CD4-positive, alpha-beta memory T cell (primary cell): ENCODE measurements at regions not wholly inside any gene's neighbourhood (a gene's known extent, or its start where the extent isn't known, plus 50 kb on each side); places are given as distances from the start of the nearest gene placed in this dataset.

Source experiments
- CTCF ChIA-PET: fragments of 350-600 bp; sonication (Branson Sonifier 250); formaldehyde crosslinking; loops from one replicate; lab custom pipeline; 2021; ENCODE audit warnings: inconsistent platforms; ENCODE audit not compliant: partially characterized antibody; lab: Charles Lee
- POLR2A ChIA-PET: fragments of 350-600 bp; sonication (Branson Sonifier 250); formaldehyde crosslinking; loops from one replicate; lab custom pipeline; 2021; ENCODE audit not compliant: partially characterized antibody; lab: Charles Lee
- DNase-seq, 5 donors: peaks; one replicate each; pipeline versions ENCODE4 v3.0.0 to v3.0.0-alpha.2; 2020 to 2022; ENCODE audit warnings: mixed read lengths in 1 of 5
- H3K27ac ChIP-seq: one replicate; pipeline ENCODE4 v1.7.0; 2013; ENCODE audit warnings: low read depth, low read length
- H3K27me3 ChIP-seq: 2 replicates; pipeline ENCODE4 v1.7.0; 2013; ENCODE audit warnings: mild to moderate bottlenecking, low read length, moderate library complexity; ENCODE audit not compliant: insufficient read depth
- H3K36me3 ChIP-seq: 2 replicates; pipeline ENCODE4 v1.7.0; 2013; ENCODE audit warnings: mild to moderate bottlenecking, low read length, moderate library complexity; ENCODE audit not compliant: insufficient read depth
- H3K4me1 ChIP-seq: 2 replicates; pipeline ENCODE4 v1.7.0; 2013; ENCODE audit warnings: mild to moderate bottlenecking, low read length, moderate library complexity; ENCODE audit not compliant: insufficient read depth
- H3K4me3 ChIP-seq, 2 donors: one replicate each; pipeline ENCODE4 v1.7.0; 2013; ENCODE audit warnings: low read length in 2 of 2, mild to moderate bottlenecking in 1 of 2
- H3K9me3 ChIP-seq, 2 donors: one replicate each; pipeline ENCODE4 v1.7.0; 2013; ENCODE audit warnings: low read length in 2 of 2, control low read depth in 1 of 2; ENCODE audit not compliant: control insufficient read depth in 1 of 2
- H3K27ac Mint-ChIP-seq, 7 donors: one replicate each; pipeline ENCODE4 v1.8.0; 2020 to 2021; ENCODE audit warnings: mixed read lengths in 7 of 7, mild to moderate bottlenecking in 6 of 7, inconsistent platforms in 3 of 7, moderate library complexity in 3 of 7
- H3K27me3 Mint-ChIP-seq, 2 donors: one replicate each; pipeline ENCODE4 v1.8.0; 2020 to 2021; ENCODE audit warnings: mixed read lengths in 2 of 2
- H3K36me3 Mint-ChIP-seq, 2 donors: one replicate each; pipeline ENCODE4 v1.8.0; 2020 to 2021; ENCODE audit warnings: mixed read lengths in 2 of 2, inconsistent platforms in 1 of 2, mild to moderate bottlenecking in 1 of 2
- H3K4me1 Mint-ChIP-seq, 4 donors: one replicate each; pipeline ENCODE4 v1.8.0; 2020 to 2021; ENCODE audit warnings: mixed read lengths in 4 of 4, mild to moderate bottlenecking in 1 of 4
- H3K4me3 Mint-ChIP-seq, 8 donors: one replicate each; pipeline ENCODE4 v1.8.0; 2020 to 2021; ENCODE audit warnings: mixed read lengths in 8 of 8, mild to moderate bottlenecking in 7 of 8, moderate library complexity in 6 of 8, inconsistent platforms in 3 of 8
- H3K9me3 Mint-ChIP-seq, 8 donors: one replicate each; pipeline ENCODE4 v1.8.0; 2020 to 2021; ENCODE audit warnings: mixed read lengths in 8 of 8, mild to moderate bottlenecking in 5 of 8, inconsistent platforms in 3 of 8, moderate library complexity in 1 of 8
- intact Hi-C: fragments of 100-400 bp; cut with micrococcal nuclease; formaldehyde crosslinking; loops from one replicate; pipeline ENCODE4 v1.15.1; 2023

- POLR2A ChIA-PET: no interaction called here
- Mint-ChIP-seq H3K4me1 (peaks cover 0 to 8% (median 3%) of the 10 kb centered on the region in 4 donors), H3K36me3 (no peaks in the 10 kb centered on the region), H3K27me3 (peaks cover 4% of the 10 kb centered on the region in 2 donors), H3K27ac (no peak overlapping the region), H3K4me3 (peak overlapping the region in 1 of 8 donors; percentile 38), H3K9me3 (peaks cover 0 to 2% (median 0%) of the 10 kb centered on the region in 8 donors)
- CTCF ChIA-PET: interaction anchor here (0.7 to 1.7 kb wide), 11 partner anchors 10 to 1137 kb away, joined by 3 to 14 read pairs (median 3); no protein-coding TSS in a partner anchor
- H3K27me3 ChIP-seq: no peaks in the 10 kb centered on the region
- DNase-seq: peak in 4 of 5 donors; percentile 18 to 34 (median 28)
- H3K4me3 ChIP-seq: no peak overlapping the region
- no peaks in the 10 kb centered on the region for H3K9me3 ChIP-seq
- peaks cover 3% of the 10 kb centered on the region for H3K4me1 ChIP-seq
- H3K27ac ChIP-seq: no peak overlapping the region
- H3K36me3 ChIP-seq: no peaks in the 10 kb centered on the region
- intact Hi-C loops: loop anchor here (5.0 kb wide), 2 partner anchors 550 to 850 kb away; no protein-coding TSS in a partner anchor
Observed at GRCh38 chr12:65556676-65557437, 267.4 kb upstream of the HMGA2 start.

DNA sequence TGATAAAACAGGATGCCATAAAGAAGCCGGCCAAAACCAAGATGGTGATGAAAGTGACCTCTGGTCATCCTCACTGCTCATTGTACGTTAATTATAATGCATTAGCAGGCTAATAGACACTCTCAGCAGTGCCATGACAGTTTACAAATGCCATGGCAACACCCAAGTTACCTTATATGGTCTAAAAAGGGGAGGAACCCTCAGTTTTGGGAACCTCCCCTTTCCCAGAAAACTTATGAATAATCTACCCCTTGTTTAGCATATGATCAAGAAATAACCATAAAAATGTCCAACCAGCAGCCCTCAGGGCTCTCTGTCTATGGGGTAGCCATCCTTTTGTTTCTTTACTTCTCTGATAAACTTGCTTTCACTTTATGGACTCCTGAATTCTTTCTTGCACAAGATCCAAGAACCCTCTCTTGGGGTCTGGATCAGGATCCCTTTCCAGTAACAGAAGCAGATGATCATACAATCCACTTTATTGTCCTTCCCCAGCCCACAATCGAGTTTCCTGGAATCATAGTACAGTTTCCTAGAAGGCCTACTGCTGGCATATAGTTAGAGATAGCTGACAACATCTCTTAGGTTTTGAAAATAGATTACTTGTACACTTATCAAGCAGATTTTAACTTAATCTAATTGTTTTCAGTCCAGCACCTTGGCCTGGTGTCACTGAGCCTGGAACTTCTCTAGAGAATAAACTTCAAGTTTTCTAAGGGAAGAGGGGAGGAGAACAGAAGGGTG is 266.7 kb upstream of the HMGA2 start:
- Histone ChIP-seq H3K4me3 (no peak overlapping the region), H3K27ac (no peak overlapping the region), H3K27me3 (no peaks in the 10 kb centered on the region), H3K36me3 (no peaks in the 10 kb centered on the region), H3K4me1 (peaks cover 3% of the 10 kb centered on the region), H3K9me3 (no peaks in the 10 kb centered on the region)
- CTCF ChIA-PET: interaction anchor here (0.9 to 1.7 kb wide), 6 partner anchors 9 to 29 kb away, joined by 3 to 14 read pairs (median 4); no protein-coding TSS in a partner anchor
- no peaks in the 10 kb centered on the region for H3K36me3 Mint-ChIP-seq
- peaks cover 0 to 2% (median 0%) of the 10 kb centered on the region in 8 donors for H3K9me3 Mint-ChIP-seq
- H3K27me3 Mint-ChIP-seq: peaks cover 4 to 8% of the 10 kb centered on the region in 2 donors
- POLR2A ChIA-PET: no interaction called here
- H3K4me3 Mint-ChIP-seq: no peak overlapping the region
- DNase-seq: no peak
- no peak overlapping the region for H3K27ac Mint-ChIP-seq
- H3K4me1 Mint-ChIP-seq: peaks cover 0 to 8% (median 3%) of the 10 kb centered on the region in 4 donors
- intact Hi-C loops: loop anchor here (5.0 kb wide), 2 partner anchors 550 to 850 kb away; no protein-coding TSS in a partner anchor

DNA sequence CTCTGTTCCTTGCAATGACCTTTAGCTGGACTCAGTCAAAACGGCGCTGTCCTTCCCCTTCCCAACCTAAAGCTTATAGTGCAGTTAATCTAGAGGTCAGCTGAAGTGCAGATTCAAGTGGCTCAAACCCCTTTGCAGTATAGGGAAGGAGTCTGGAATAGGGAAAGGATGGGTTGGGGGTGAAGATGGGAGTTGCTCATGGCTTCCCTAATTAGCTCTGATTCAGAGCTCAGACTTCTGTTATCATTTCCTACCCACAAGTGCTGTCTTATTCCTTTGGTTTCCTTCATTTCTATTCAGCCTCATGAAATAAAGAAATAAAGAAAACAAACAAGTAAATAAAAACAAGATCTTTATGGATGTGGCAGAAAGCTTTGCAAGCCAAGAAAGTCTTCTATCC is 264.0 kb upstream of the HMGA2 start:
- Histone ChIP-seq H3K36me3 (no peaks in the 10 kb centered on the region), H3K9me3 (no peaks in the 10 kb centered on the region), H3K4me3 (no peak overlapping the region), H3K27me3 (no peaks in the 10 kb centered on the region), H3K27ac (no peak overlapping the region), H3K4me1 (peaks cover 3% of the 10 kb centered on the region)
- Mint-ChIP-seq H3K4me1 (peaks cover 0 to 8% (median 3%) of the 10 kb centered on the region in 4 donors), H3K27me3 (peaks cover 10 to 12% of the 10 kb centered on the region in 2 donors), H3K27ac (no peak overlapping the region), H3K9me3 (peaks cover 0 to 2% (median 0%) of the 10 kb centered on the region in 8 donors), H3K36me3 (no peaks in the 10 kb centered on the region), H3K4me3 (no peak overlapping the region)
- POLR2A ChIA-PET: no interaction called here
- CTCF ChIA-PET: interaction anchor here (0.7 to 0.8 kb wide), 2 partner anchors 8 to 312 kb away, joined by 3 read pairs; no protein-coding TSS in a partner anchor
- intact Hi-C loops: no loop called here
- no peak for DNase-seq

- H3K27me3 ChIP-seq: no peaks in the 10 kb centered on the region
- Mint-ChIP-seq H3K27ac (no peak overlapping the region), H3K9me3 (no peaks in the 10 kb centered on the region), H3K4me3 (no peak overlapping the region), H3K4me1 (peaks cover 0 to 3% (median 1%) of the 10 kb centered on the region in 4 donors), H3K27me3 (peaks cover 10 to 13% of the 10 kb centered on the region in 2 donors), H3K36me3 (no peaks in the 10 kb centered on the region)
- intact Hi-C loops: no loop called here
- no peak for DNase-seq
- H3K4me1 ChIP-seq: peaks cover 2% of the 10 kb centered on the region
- H3K9me3 ChIP-seq: no peaks in the 10 kb centered on the region
- POLR2A ChIA-PET: no interaction called here
- no peak overlapping the region for H3K27ac ChIP-seq
- CTCF ChIA-PET: no interaction called here
- H3K4me3 ChIP-seq: no peak overlapping the region
- no peaks in the 10 kb centered on the region for H3K36me3 ChIP-seq
Observed at GRCh38 chr12:65561798-65562382, 262.4 kb upstream of the HMGA2 start.

DNA sequence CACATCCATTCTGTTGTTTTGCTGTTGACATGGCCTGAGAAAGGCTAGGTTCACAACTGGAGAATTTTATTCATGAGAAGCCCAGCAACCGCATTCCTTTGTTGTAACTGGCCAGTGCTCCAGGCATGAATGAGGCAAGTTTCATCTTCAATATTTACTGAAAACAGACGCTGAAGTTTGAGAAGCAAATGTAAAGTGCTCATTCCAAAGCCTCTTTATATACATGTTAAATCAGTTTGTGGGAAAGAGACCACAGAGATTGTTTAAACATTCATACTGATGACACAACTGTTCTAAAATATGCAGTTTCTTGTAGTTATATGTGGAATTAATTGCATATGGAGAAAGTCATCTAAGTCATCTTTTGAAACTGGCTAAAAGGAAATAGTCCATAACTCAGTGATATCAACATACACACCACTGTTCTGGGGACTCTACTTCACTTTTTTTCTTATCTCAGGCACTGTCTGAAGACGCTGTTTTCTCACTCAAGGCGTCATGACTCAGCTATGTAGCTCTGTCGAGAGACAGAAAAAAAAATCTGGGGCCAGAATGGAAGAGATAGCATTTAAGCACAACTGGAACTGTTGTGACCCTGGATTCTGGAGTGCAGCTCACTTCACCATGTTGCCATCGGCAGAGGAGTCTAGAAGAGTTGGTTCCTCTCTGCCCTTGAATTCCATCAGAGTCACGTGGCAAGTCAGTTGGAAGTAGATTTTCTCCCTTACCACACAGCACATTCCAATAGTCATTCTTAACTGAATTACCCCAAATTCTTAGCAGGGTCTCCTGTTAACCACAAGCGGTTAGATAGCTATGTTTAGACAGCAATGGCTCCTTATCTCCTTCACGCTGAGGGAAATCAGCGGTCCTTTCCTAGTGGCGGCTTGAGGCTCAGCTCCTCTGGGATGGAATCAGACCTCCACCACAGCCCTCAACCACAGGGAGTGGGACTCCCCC is 258.4 kb upstream of the HMGA2 start:
- H3K9me3 Mint-ChIP-seq: peaks cover 0 to 4% (median 1%) of the 10 kb centered on the region in 8 donors
- no peaks in the 10 kb centered on the region for H3K36me3 ChIP-seq
- intact Hi-C loops: no loop called here

GRCh38 chr12:65566751-65567150 is 257.5 kb upstream of the HMGA2 start:
- Histone ChIP-seq H3K4me3 (no peak overlapping the region), H3K27ac (no peak overlapping the region), H3K4me1 (no peaks in the 10 kb centered on the region), H3K36me3 (no peaks in the 10 kb centered on the region), H3K9me3 (no peaks in the 10 kb centered on the region), H3K27me3 (no peaks in the 10 kb centered on the region)
- POLR2A ChIA-PET: no interaction called here
- no peak overlapping the region for H3K27ac Mint-ChIP-seq
- intact Hi-C loops: no loop called here
- DNase-seq: no peak
- no peaks in the 10 kb centered on the region for H3K4me1 Mint-ChIP-seq
- H3K9me3 Mint-ChIP-seq: peaks cover 0 to 4% (median 1%) of the 10 kb centered on the region in 8 donors
- no peak overlapping the region for H3K4me3 Mint-ChIP-seq
- peaks cover 10 to 11% of the 10 kb centered on the region in 2 donors for H3K27me3 Mint-ChIP-seq
- CTCF ChIA-PET: interaction anchor here (2.7 kb wide), 1 partner anchor 10 kb away, joined by 14 read pairs; no protein-coding TSS in a partner anchor
- H3K36me3 Mint-ChIP-seq: no peaks in the 10 kb centered on the region

More for the DNA sequence above, 258.4 kb upstream of the HMGA2 start:
- H3K27me3 Mint-ChIP-seq: peaks cover 9 to 13% of the 10 kb centered on the region in 2 donors
- H3K27ac ChIP-seq: no peak overlapping the region
- H3K4me3 Mint-ChIP-seq: no peak overlapping the region
- no peak overlapping the region for H3K27ac Mint-ChIP-seq
- no peak overlapping the region for H3K4me3 ChIP-seq
- DNase-seq: no peak
- no peaks in the 10 kb centered on the region for H3K4me1 Mint-ChIP-seq
- H3K36me3 Mint-ChIP-seq: no peaks in the 10 kb centered on the region
- H3K27me3 ChIP-seq: no peaks in the 10 kb centered on the region
- no peaks in the 10 kb centered on the region for H3K4me1 ChIP-seq
- CTCF ChIA-PET: interaction anchor here (2.7 kb wide), 1 partner anchor 9 kb away, joined by 14 read pairs; no protein-coding TSS in a partner anchor
- POLR2A ChIA-PET: no interaction called here
- H3K9me3 ChIP-seq: no peaks in the 10 kb centered on the region
